Stomach (tissue), 8 donors: ENCODE measurements at regions not wholly inside any gene's neighbourhood (a gene's known extent, or its start where the extent isn't known, plus 50 kb on each side); places are given as distances from the start of the nearest gene placed in this dataset.

Experiments used
- DNase-seq, 2 donors: peaks; one replicate each; pipeline versions ENCODE4 v3.0.0 to v3.0.0-alpha.2; 2013 to 2019
- H3K27ac ChIP-seq, 5 donors: fragments of 200-600 bp in 4 of 5; sonication (generic) in 4 of 5; one replicate each; pipeline ENCODE4 v1.5.1; 2013 to 2019; ENCODE audit warnings: mild to moderate bottlenecking in 1 of 5, moderate library complexity in 1 of 5
- H3K27me3 ChIP-seq, 3 donors: fragments of 200-600 bp; sonication (generic); one replicate each; pipeline ENCODE4 v1.5.1; 2017 to 2019; ENCODE audit warnings: mixed run types in 1 of 3
- H3K36me3 ChIP-seq, 4 donors: fragments of 200-600 bp; sonication (generic); 1 replicate in 3 of 4; 2 replicates in 1 of 4; pipeline ENCODE4 v1.5.1; 2016 to 2019
- H3K4me1 ChIP-seq, 4 donors: fragments of 200-600 bp; sonication (generic); one replicate each; pipeline ENCODE4 v1.5.1; 2016 to 2019
- H3K4me3 ChIP-seq, 4 donors: fragments of 200-600 bp; sonication (generic) in 3 of 4; one replicate each; pipeline ENCODE4 v1.5.1; 2016 to 2019; ENCODE audit warnings: mild to moderate bottlenecking in 1 of 4
- H3K9me3 ChIP-seq, 4 donors: fragments of 200-600 bp; sonication (generic); one replicate each; pipeline ENCODE4 v1.5.1; 2016 to 2019
- EP300 ChIP-seq: sonication (generic); formaldehyde crosslinking; IDR thresholded peaks from one replicate; pipeline ENCODE4 v1.6.1; 2017; ENCODE audit warnings: antibody characterized with exemption
- POLR2A ChIP-seq, 4 donors: fragments of 450-650 bp; IDR thresholded peaks; one replicate each; pipeline ENCODE4 v1.6.1; 2016; ENCODE audit warnings: antibody characterized with exemption in 4 of 4, control low read depth in 2 of 4, mild to moderate bottlenecking in 1 of 4, moderate library complexity in 1 of 4
- POLR2AphosphoS5 ChIP-seq, 3 donors: sonication (generic); formaldehyde crosslinking; IDR thresholded peaks; one replicate each; pipeline ENCODE4 v1.6.1; 2016; ENCODE audit warnings: antibody characterized with exemption in 3 of 3
- WGBS, 5 donors: extraction: QIAGEN DNeasy Blood & Tissue Kit in 3 of 5; methylation state at CpG; one replicate each; pipeline versions ENCODE4 v1.1.5 to v1.1.7; 2013 to 2018; 5-methylcytosine and 5-hydroxymethylcytosine counted together
- intact Hi-C: fragments of 100-400 bp; cut with DNase I; formaldehyde crosslinking; loops from one replicate; pipeline ENCODE4 v1.15.1; 2023; ENCODE audit warnings: low total_unique reads
- TF ChIP-seq, protein P1 (sequence below), 7 experiments: fragments of 450-650 bp in 4 of 7; fragments of 200-600 bp in 3 of 7; sonication (generic) in 3 of 7; IDR thresholded peaks; one replicate each; pipeline ENCODE4 v1.5.1; 2016 to 2019; ENCODE audit warnings: antibody characterized with exemption in 7 of 7, control low read depth in 2 of 7, mild to moderate bottlenecking in 1 of 7
- donor health status: healthy with polysubstance abuse.
- donor health status: Bipolar disorder and iron deficiency.
- donor health status: healthy.

DNA sequence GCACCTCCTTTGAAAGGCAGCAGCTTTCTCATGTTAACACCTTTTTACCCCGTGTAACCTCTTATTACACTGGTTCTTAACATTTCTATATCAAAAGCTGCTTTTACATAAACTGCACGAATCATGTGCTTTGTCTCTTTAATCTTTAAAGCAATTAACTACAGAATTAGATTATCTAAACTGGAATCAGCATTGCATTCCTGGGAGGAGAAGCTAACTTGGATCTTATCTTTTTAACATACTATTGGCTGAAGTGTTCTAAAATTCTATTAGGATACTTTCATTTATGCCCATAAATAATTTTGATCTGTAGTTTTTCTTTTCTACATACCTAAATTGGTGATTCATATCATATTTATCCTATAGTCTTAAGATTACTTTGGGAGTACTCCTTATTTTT, 428.4 kb upstream of the IGFBP3 start:
- Histone ChIP-seq H3K27me3 (no peaks in the 10 kb centered on the region), H3K9me3 (no peaks in the 10 kb centered on the region), H3K4me1 (no peaks in the 10 kb centered on the region), H3K27ac (no peak overlapping the region), H3K4me3 (no peak overlapping the region), H3K36me3 (no peaks in the 10 kb centered on the region)
- intact Hi-C loops, result no loop called here
- DNase-seq, result no peak
- TF ChIP-seq, protein P1, sequence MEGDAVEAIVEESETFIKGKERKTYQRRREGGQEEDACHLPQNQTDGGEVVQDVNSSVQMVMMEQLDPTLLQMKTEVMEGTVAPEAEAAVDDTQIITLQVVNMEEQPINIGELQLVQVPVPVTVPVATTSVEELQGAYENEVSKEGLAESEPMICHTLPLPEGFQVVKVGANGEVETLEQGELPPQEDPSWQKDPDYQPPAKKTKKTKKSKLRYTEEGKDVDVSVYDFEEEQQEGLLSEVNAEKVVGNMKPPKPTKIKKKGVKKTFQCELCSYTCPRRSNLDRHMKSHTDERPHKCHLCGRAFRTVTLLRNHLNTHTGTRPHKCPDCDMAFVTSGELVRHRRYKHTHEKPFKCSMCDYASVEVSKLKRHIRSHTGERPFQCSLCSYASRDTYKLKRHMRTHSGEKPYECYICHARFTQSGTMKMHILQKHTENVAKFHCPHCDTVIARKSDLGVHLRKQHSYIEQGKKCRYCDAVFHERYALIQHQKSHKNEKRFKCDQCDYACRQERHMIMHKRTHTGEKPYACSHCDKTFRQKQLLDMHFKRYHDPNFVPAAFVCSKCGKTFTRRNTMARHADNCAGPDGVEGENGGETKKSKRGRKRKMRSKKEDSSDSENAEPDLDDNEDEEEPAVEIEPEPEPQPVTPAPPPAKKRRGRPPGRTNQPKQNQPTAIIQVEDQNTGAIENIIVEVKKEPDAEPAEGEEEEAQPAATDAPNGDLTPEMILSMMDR (IDR thresholded peaks at IDR 0.05), result no peak
- 22 to 49% (median 29%) methylated on average over 2 of the region's 2 CpGs for WGBS, 5 donors

DNA sequence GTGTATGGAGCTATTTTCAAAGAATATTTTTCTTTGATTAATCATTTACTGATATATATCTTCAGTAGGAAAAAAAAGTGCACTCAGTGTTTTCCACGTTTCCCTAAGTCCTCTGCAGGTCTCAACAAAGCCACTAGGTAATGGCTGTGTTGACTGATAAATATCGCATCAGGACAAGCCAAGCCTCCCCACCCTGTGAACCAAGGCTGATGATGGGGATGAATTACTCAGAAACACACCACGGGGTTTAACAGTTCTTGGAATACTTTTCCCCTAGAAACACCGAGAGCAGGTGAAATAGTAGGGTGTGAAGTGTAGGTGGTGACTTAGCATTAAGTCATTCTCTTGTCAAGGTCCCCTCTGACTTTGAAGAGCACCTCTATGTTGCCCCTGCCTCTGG, 423.5 kb upstream of the IGFBP3 start:
- Histone ChIP-seq H3K27me3 (no peaks in the 10 kb centered on the region), H3K36me3 (no peaks in the 10 kb centered on the region), H3K4me1 (no peaks in the 10 kb centered on the region), H3K4me3 (no peak overlapping the region), H3K9me3 (no peaks in the 10 kb centered on the region), H3K27ac (no peak overlapping the region)
- intact Hi-C loops, result no loop called here
- 73 to 84% (median 76%) methylated on average over 4 of the region's 4 CpGs for WGBS, 5 donors
- TF ChIP-seq POLR2A (IDR thresholded peaks at IDR 0.05), result no peak
- no peak for TF ChIP-seq EP300
- TF ChIP-seq, protein P1 (IDR thresholded peaks at IDR 0.05), result no peak
- TF ChIP-seq POLR2AphosphoS5 (IDR thresholded peaks at IDR 0.05), result no peak
- DNase-seq, result no peak

GRCh38 chr7:46343802-46344201, 422.7 kb upstream of the IGFBP3 start:
- H3K4me1 ChIP-seq, result no peaks in the 10 kb centered on the region
- H3K4me3 ChIP-seq, result no peak overlapping the region
- no peaks in the 10 kb centered on the region for H3K9me3 ChIP-seq
- WGBS, 5 donors, result 63 to 88% (median 67%) methylated on average over 1 of the region's 1 CpG
- H3K27ac ChIP-seq, result no peak overlapping the region
- intact Hi-C loops, result no loop called here
- no peaks in the 10 kb centered on the region for H3K27me3 ChIP-seq
- no peak for DNase-seq
- no peaks in the 10 kb centered on the region for H3K36me3 ChIP-seq
- TF ChIP-seq EP300, result no peak
- no peak for TF ChIP-seq POLR2AphosphoS5 (IDR thresholded peaks at IDR 0.05)
- no peak for TF ChIP-seq POLR2A (IDR thresholded peaks at IDR 0.05)
- TF ChIP-seq, protein P1 (IDR thresholded peaks at IDR 0.05), result no peak

GRCh38 chr7:46322937-46323336, 401.9 kb upstream of the IGFBP3 start:
- TF ChIP-seq POLR2A (IDR thresholded peaks at IDR 0.05), result no peak
- TF ChIP-seq, protein P1 (IDR thresholded peaks at IDR 0.05), result no peak
- no peak for TF ChIP-seq EP300
- Histone ChIP-seq H3K27me3 (no peaks in the 10 kb centered on the region), H3K4me3 (no peak overlapping the region), H3K4me1 (no peaks in the 10 kb centered on the region), H3K9me3 (no peaks in the 10 kb centered on the region), H3K36me3 (no peaks in the 10 kb centered on the region), H3K27ac (no peak overlapping the region)
- intact Hi-C loops, result no loop called here
- 72 to 88% (median 79%) methylated on average over 4 of the region's 4 CpGs for WGBS, 5 donors
- no peak for DNase-seq
